ENCODE measurements at regions not wholly inside any gene's neighbourhood (a gene's known extent, or its start where the extent isn't known, plus 50 kb on each side); places are given as distances from the start of the nearest gene placed in this dataset.

DNA sequence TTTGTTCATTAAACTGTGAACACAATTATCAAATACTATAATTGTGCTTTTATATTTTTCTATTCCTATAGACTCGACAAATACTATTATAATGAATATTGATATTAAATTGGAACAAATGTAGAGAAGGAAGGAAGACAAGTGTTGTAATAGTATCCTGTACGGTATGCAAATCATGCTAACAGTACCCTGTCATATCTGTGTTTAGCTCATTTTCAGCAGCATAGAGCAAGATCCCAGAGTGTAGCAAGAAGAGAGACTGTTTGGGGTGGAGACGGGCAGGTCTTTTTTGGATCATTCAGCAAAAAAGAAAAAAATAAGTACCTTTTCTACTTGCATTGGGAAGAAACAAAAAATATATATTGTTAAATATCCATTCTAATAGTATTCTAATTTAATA, 224.1 kb downstream of the TPRG1 start:
- no peak overlapping the region for H3K9ac ChIP-seq (ENCODE audit: extremely low read depth, low read length, poor library complexity, severe bottlenecking)
- no peak overlapping the region for H3K27ac ChIP-seq (ENCODE audit: low read depth, low read length)
- Mint-ChIP-seq H3K27me3 (ENCODE audit: insufficient read depth) (no peaks in the 10 kb centered on the region), H3K9me3 (no peaks in the 10 kb centered on the region), H3K4me3 (no peak overlapping the region), H3K27ac (no peak overlapping the region), H3K36me3 (ENCODE audit: low read depth) (no peaks in the 10 kb centered on the region), H3K4me1 (no peaks in the 10 kb centered on the region)
- H3K36me3 ChIP-seq (ENCODE audit: control insufficient read depth, insufficient read depth, low read length): no peaks in the 10 kb centered on the region
- TF ChIP-seq CTCF (conservative IDR thresholded peaks at IDR 0.05): no peak
- no peak for DNase-seq
- no peaks in the 10 kb centered on the region for H3K4me1 ChIP-seq (ENCODE audit: control insufficient read depth, insufficient read depth, low read length)
- H3K9me3 ChIP-seq (ENCODE audit: control insufficient read depth, low read length): no peaks in the 10 kb centered on the region
- no peak overlapping the region for H3K4me3 ChIP-seq (ENCODE audit: low read length)
- WGBS, 2 experiments (ENCODE audit: insufficient coverage in 1 of 2, insufficient read length in 1 of 2): 97 to 100% methylated on average over 1 to 2 of the region's 3 CpGs
- no peaks in the 10 kb centered on the region for H3K27me3 ChIP-seq (ENCODE audit: control insufficient read depth, insufficient read depth, low read length, poor library complexity, severe bottlenecking)

GRCh38 chr3:189398656-189399055, 226.9 kb downstream of the TPRG1 start:
- 86 to 92% methylated on average over 2 of the region's 2 CpGs for WGBS, 2 experiments (ENCODE audit: insufficient coverage in 1 of 2, insufficient read length in 1 of 2)
- H3K4me3 Mint-ChIP-seq: no peak overlapping the region
- Histone ChIP-seq H3K4me1 (ENCODE audit: control insufficient read depth, insufficient read depth, low read length) (no peaks in the 10 kb centered on the region), H3K36me3 (ENCODE audit: control insufficient read depth, insufficient read depth, low read length) (no peaks in the 10 kb centered on the region), H3K4me3 (ENCODE audit: low read length) (no peak overlapping the region), H3K27me3 (ENCODE audit: control insufficient read depth, insufficient read depth, low read length, poor library complexity, severe bottlenecking) (no peaks in the 10 kb centered on the region), H3K9ac (ENCODE audit: extremely low read depth, low read length, poor library complexity, severe bottlenecking) (no peak overlapping the region), H3K9me3 (ENCODE audit: control insufficient read depth, low read length) (no peaks in the 10 kb centered on the region), H3K27ac (ENCODE audit: low read depth, low read length) (no peak overlapping the region)
- no peaks in the 10 kb centered on the region for H3K36me3 Mint-ChIP-seq (ENCODE audit: low read depth)
- no peak overlapping the region for H3K27ac Mint-ChIP-seq
- no peaks in the 10 kb centered on the region for H3K9me3 Mint-ChIP-seq
- no peaks in the 10 kb centered on the region for H3K27me3 Mint-ChIP-seq (ENCODE audit: insufficient read depth)
- no peaks in the 10 kb centered on the region for H3K4me1 Mint-ChIP-seq
- TF ChIP-seq CTCF (conservative IDR thresholded peaks at IDR 0.05): no peak
- DNase-seq: no peak

- Histone ChIP-seq H3K36me3 (ENCODE audit: control insufficient read depth, insufficient read depth, low read length) (no peaks in the 10 kb centered on the region), H3K27me3 (ENCODE audit: control insufficient read depth, insufficient read depth, low read length, poor library complexity, severe bottlenecking) (no peaks in the 10 kb centered on the region), H3K27ac (ENCODE audit: low read depth, low read length) (no peak overlapping the region), H3K9ac (ENCODE audit: extremely low read depth, low read length, poor library complexity, severe bottlenecking) (no peak overlapping the region), H3K4me3 (ENCODE audit: low read length) (no peak overlapping the region), H3K4me1 (ENCODE audit: control insufficient read depth, insufficient read depth, low read length) (no peaks in the 10 kb centered on the region), H3K9me3 (ENCODE audit: control insufficient read depth, low read length) (no peaks in the 10 kb centered on the region)
- no peaks in the 10 kb centered on the region for H3K4me1 Mint-ChIP-seq
- TF ChIP-seq CTCF (conservative IDR thresholded peaks at IDR 0.05): no peak
- H3K27me3 Mint-ChIP-seq (ENCODE audit: insufficient read depth): no peaks in the 10 kb centered on the region
- H3K36me3 Mint-ChIP-seq (ENCODE audit: low read depth): no peaks in the 10 kb centered on the region
- no peak for DNase-seq
- no peak overlapping the region for H3K4me3 Mint-ChIP-seq
- H3K27ac Mint-ChIP-seq: no peak overlapping the region
- H3K9me3 Mint-ChIP-seq: no peaks in the 10 kb centered on the region
- 93% methylated on average over 2 of the region's 2 CpGs; no CpG with 5 or more reads in 1 of the 2 experiments for WGBS, 2 experiments (ENCODE audit: insufficient coverage in 1 of 2, insufficient read length in 1 of 2)
These were observed 229.4 kb downstream of the TPRG1 start for GRCh38 chr3:189401196-189401595.

Measured in endodermal cell (in vitro differentiated cells).